Activated CD4-positive, CD25-positive, alpha-beta regulatory T cell (primary cell): ENCODE measurements at regions not wholly inside any gene's neighbourhood (a gene's known extent, or its start where the extent isn't known, plus 50 kb on each side); places are given as distances from the start of the nearest gene placed in this dataset.
"Not testable (repeated sequence)": the region's sequence is repeated elsewhere in the genome, so short reads cannot be mapped to it uniquely, and the experiment has no call there.

Experiments
- DNase-seq, 4 experiments: peaks; one replicate each; lab custom pipeline; 2025; lab: John Stamatoyannopoulos, UW

- no peak for DNase-seq
Observed at GRCh38 chr7:113301983-113302382, 183.6 kb upstream of the SMIM30 start.

- no peak for DNase-seq
Observed at GRCh38 chr7:113301141-113301540, 182.8 kb upstream of the SMIM30 start.

GRCh38 chr7:113299748-113300147, 181.4 kb upstream of the SMIM30 start:
- no peak for DNase-seq

- no peak for DNase-seq
Observed at GRCh38 chr7:113298501-113298900, 180.1 kb upstream of the SMIM30 start.

GRCh38 chr7:113294750-113295149, 176.4 kb upstream of the SMIM30 start:
- DNase-seq = no peak

GRCh38 chr7:113292105-113292504, 173.8 kb upstream of the SMIM30 start:
- DNase-seq = no peak

- no peak for DNase-seq
Observed at GRCh38 chr7:113291058-113291457, 172.7 kb upstream of the SMIM30 start.

GRCh38 chr7:113289140-113289740, 170.9 kb upstream of the SMIM30 start:
- no peak for DNase-seq

- no peak for DNase-seq
Observed at GRCh38 chr7:113285411-113285810, 167.1 kb upstream of the SMIM30 start.

- DNase-seq = no peak
Observed at GRCh38 chr7:113283861-113284260, 165.5 kb upstream of the SMIM30 start.

GRCh38 chr7:113282875-113283274, 164.5 kb upstream of the SMIM30 start:
- no peak for DNase-seq

GRCh38 chr7:113281223-113281622, 162.9 kb upstream of the SMIM30 start:
- DNase-seq = no peak

GRCh38 chr7:113279256-113279655, 160.9 kb upstream of the SMIM30 start:
- no peak for DNase-seq

GRCh38 chr7:113270790-113271189, 152.4 kb upstream of the SMIM30 start:
- DNase-seq = no peak

- not testable (repeated sequence) for DNase-seq
Observed at GRCh38 chr7:113269592-113269991, 151.2 kb upstream of the SMIM30 start.

GRCh38 chr7:113268757-113269156, 150.4 kb upstream of the SMIM30 start:
- DNase-seq = no peak

- no peak for DNase-seq
Observed at GRCh38 chr7:113267885-113268284, 149.5 kb upstream of the SMIM30 start.

- DNase-seq = no peak
Observed at GRCh38 chr7:113267271-113267670, 148.9 kb upstream of the SMIM30 start.

- no peak for DNase-seq
Observed at GRCh38 chr7:113263749-113264148, 145.4 kb upstream of the SMIM30 start.

- DNase-seq = not testable (repeated sequence)
Observed at GRCh38 chr7:113263215-113263742, 144.9 kb upstream of the SMIM30 start.

- DNase-seq = no peak
Observed at GRCh38 chr7:113256883-113257531, 138.7 kb upstream of the SMIM30 start.

GRCh38 chr7:113247198-113247597, 128.8 kb upstream of the SMIM30 start:
- no peak for DNase-seq

GRCh38 chr7:113246738-113247137, 128.4 kb upstream of the SMIM30 start:
- DNase-seq = no peak

- no peak for DNase-seq
Observed at GRCh38 chr7:113232885-113233284, 114.5 kb upstream of the SMIM30 start.
